ENCODE measurements at regions not wholly inside any gene's neighbourhood (a gene's known extent, or its start where the extent isn't known, plus 50 kb on each side); places are given as distances from the start of the nearest gene placed in this dataset.

- TF ChIP-seq POLR2A (IDR thresholded peaks at IDR 0.05) (no peak), CTCF (IDR thresholded peaks at IDR 0.05) (no peak)
Observed at GRCh38 chr9:107735821-107736220, 246.3 kb upstream of the KLF4 start.

All from vagina (tissue), 2 donors.